GM10266 (cell line): ENCODE measurements at regions not wholly inside any gene's neighbourhood (a gene's known extent, or its start where the extent isn't known, plus 50 kb on each side); places are given as distances from the start of the nearest gene placed in this dataset.

Source experiments
- DNase-seq: peaks from one replicate; pipeline ENCODE4 v3.0.0; 2012; ENCODE audit errors: extremely low spot score
- CTCF ChIP-seq: IDR thresholded peaks from 2 replicates; pipeline ENCODE4 v1.5.1; 2012; ENCODE audit warnings: mild to moderate bottlenecking, low read depth; ENCODE audit not compliant: control insufficient read depth, insufficient read depth; ENCODE audit errors: missing control alignments

GRCh38 chr7:46291601-46292150 is 370.6 kb upstream of the IGFBP3 start:
- peak; percentile 17 for DNase-seq
- TF ChIP-seq CTCF = no peak

- no peak for TF ChIP-seq CTCF
- peak; percentile 27 for DNase-seq
Observed at GRCh38 chr7:46291050-46291438, 370.0 kb upstream of the IGFBP3 start.

- no peak for DNase-seq
- TF ChIP-seq CTCF = no peak
Observed at GRCh38 chr7:46290374-46291049, 369.4 kb upstream of the IGFBP3 start.

GRCh38 chr7:46288861-46289260 is 367.8 kb upstream of the IGFBP3 start:
- no peak for DNase-seq
- no peak for TF ChIP-seq CTCF

GRCh38 chr7:46288010-46288409 is 366.9 kb upstream of the IGFBP3 start:
- TF ChIP-seq CTCF = no peak
- no peak for DNase-seq

GRCh38 chr7:46286957-46287356 is 365.9 kb upstream of the IGFBP3 start:
- DNase-seq = no peak
- no peak for TF ChIP-seq CTCF

GRCh38 chr7:46286356-46286755 is 365.3 kb upstream of the IGFBP3 start:
- no peak for TF ChIP-seq CTCF
- DNase-seq = no peak
